ENCODE measurements at regions not wholly inside any gene's neighbourhood (a gene's known extent, or its start where the extent isn't known, plus 50 kb on each side); places are given as distances from the start of the nearest gene placed in this dataset.
"Not testable (repeated sequence)": the region's sequence is repeated elsewhere in the genome, so short reads cannot be mapped to it uniquely, and the experiment has no call there.

DNA sequence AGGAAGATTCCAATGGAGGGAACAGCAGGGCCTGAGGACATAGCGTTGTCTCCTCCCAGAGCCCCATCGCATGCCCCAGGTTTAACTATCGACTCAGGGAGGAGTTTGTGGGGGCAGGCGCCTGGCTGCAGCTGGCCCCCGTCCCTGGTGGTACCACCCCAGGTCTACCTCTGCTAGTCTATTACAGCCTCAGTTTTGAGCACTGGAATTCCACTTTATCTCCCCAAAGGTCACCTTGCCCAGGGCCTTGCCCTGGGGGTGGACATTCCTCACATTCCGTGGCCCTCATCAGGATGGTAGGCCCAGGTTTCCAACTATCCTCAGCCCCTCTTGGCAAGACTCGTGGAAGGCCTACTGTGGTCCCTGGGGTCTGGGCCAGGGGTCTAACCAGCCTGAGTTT lies 65.4 kb upstream of the SSBP3 start:
- no peaks in the 10 kb centered on the region for H3K9me3 ChIP-seq (ENCODE audit: control insufficient read depth in 1 of 2, low read length in 2 of 2)
- H3K36me3 ChIP-seq (ENCODE audit: control insufficient read depth in 1 of 2, insufficient read depth in 2 of 2, low read length in 2 of 2): no peaks in the 10 kb centered on the region
- H3K27me3 ChIP-seq (ENCODE audit: low read depth, low read length): peaks cover 6% of the 10 kb centered on the region
- no peak overlapping the region for H3K4me3 ChIP-seq (ENCODE audit: low read depth in 1 of 2, low read length in 2 of 2)
- H3K27ac ChIP-seq (ENCODE audit: low read length): no peak overlapping the region
- peaks cover 0 to 17% of the 10 kb centered on the region in 2 donors for H3K4me1 ChIP-seq (ENCODE audit: control insufficient read depth in 1 of 2, insufficient read depth in 2 of 2, low read length in 2 of 2)

- H3K36me3 ChIP-seq (ENCODE audit: control insufficient read depth in 1 of 2, insufficient read depth in 2 of 2, low read length in 2 of 2); H3K27ac ChIP-seq (ENCODE audit: low read length); H3K4me3 ChIP-seq (ENCODE audit: low read depth in 1 of 2, low read length in 2 of 2); H3K27me3 ChIP-seq (ENCODE audit: low read depth, low read length); H3K9me3 ChIP-seq (ENCODE audit: control insufficient read depth in 1 of 2, low read length in 2 of 2); H3K4me1 ChIP-seq (ENCODE audit: control insufficient read depth in 1 of 2, insufficient read depth in 2 of 2, low read length in 2 of 2): not testable (repeated sequence)
Observed at GRCh38 chr1:54469444-54469843, 63.2 kb upstream of the SSBP3 start.

- not testable (repeated sequence) for H3K27me3 ChIP-seq (ENCODE audit: low read depth, low read length); H3K36me3 ChIP-seq (ENCODE audit: control insufficient read depth in 1 of 2, insufficient read depth in 2 of 2, low read length in 2 of 2); H3K27ac ChIP-seq (ENCODE audit: low read length); H3K9me3 ChIP-seq (ENCODE audit: control insufficient read depth in 1 of 2, low read length in 2 of 2); H3K4me3 ChIP-seq (ENCODE audit: low read depth in 1 of 2, low read length in 2 of 2)
- peaks cover 7 to 16% of the 10 kb centered on the region in 2 donors for H3K4me1 ChIP-seq (ENCODE audit: control insufficient read depth in 1 of 2, insufficient read depth in 2 of 2, low read length in 2 of 2)
Observed at GRCh38 chr1:54468288-54469084, 62.3 kb upstream of the SSBP3 start.

DNA sequence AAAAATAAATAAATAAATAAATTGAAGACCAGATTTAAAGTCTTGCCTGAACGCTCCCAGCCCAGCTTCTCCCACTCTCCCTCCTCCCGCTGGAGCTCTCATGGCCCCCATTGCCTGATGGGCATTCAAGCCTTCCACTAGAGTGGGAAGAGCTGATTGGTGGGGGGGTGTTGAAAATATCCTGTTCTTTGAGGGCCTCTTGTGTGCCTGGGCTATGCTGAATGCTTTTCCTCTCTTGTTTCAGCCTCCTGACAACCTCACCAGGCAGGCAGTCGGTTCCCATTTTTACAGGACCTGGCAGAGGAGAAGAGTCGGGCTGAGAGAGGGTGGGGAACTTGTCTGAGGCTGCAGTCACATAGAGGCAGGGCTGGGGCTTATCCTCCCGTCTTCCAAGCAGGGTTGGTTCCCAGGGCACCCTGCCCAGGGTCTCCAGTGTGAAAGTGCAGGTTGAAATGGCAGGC lies 59.2 kb upstream of the SSBP3 start:
- Histone ChIP-seq H3K9me3 (ENCODE audit: control insufficient read depth in 1 of 2, low read length in 2 of 2) (no peaks in the 10 kb centered on the region), H3K27me3 (ENCODE audit: low read depth, low read length) (no peaks in the 10 kb centered on the region), H3K4me1 (ENCODE audit: control insufficient read depth in 1 of 2, insufficient read depth in 2 of 2, low read length in 2 of 2) (peaks cover 7 to 22% of the 10 kb centered on the region in 2 donors), H3K27ac (ENCODE audit: low read length) (no peak overlapping the region), H3K4me3 (ENCODE audit: low read depth in 1 of 2, low read length in 2 of 2) (no peak overlapping the region), H3K36me3 (ENCODE audit: control insufficient read depth in 1 of 2, insufficient read depth in 2 of 2, low read length in 2 of 2) (no peaks in the 10 kb centered on the region)

GRCh38 chr1:54464477-54465146 lies 58.4 kb upstream of the SSBP3 start:
- no peaks in the 10 kb centered on the region for H3K36me3 ChIP-seq (ENCODE audit: control insufficient read depth in 1 of 2, insufficient read depth in 2 of 2, low read length in 2 of 2)
- no peak overlapping the region for H3K4me3 ChIP-seq (ENCODE audit: low read depth in 1 of 2, low read length in 2 of 2)
- no peak overlapping the region for H3K27ac ChIP-seq (ENCODE audit: low read length)
- H3K27me3 ChIP-seq (ENCODE audit: low read depth, low read length): no peaks in the 10 kb centered on the region
- H3K4me1 ChIP-seq (ENCODE audit: control insufficient read depth in 1 of 2, insufficient read depth in 2 of 2, low read length in 2 of 2): peaks cover 7 to 22% of the 10 kb centered on the region in 2 donors
- H3K9me3 ChIP-seq (ENCODE audit: control insufficient read depth in 1 of 2, low read length in 2 of 2): no peaks in the 10 kb centered on the region

DNA sequence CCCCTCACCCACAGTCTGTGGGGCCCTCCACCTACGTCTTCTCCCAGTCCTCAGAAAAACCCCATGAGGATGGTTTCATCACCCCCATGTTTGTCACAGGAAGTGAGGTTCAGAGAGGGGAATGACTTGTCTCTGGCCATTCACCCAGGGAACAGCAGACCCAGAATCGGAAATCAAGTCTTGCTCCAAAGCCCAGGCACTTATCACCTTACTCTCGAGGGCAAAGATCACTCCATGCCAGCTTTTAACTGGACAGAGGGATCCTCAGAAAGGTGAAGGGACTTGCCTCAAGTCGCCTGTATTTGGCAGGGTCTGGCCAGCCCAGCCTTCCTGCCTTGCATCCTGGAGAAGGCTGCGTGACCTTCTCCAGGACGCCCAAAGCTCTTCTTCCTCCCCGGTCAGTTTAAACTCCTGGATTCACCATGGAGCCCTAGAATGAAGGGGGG lies 57.9 kb upstream of the SSBP3 start:
- Histone ChIP-seq H3K4me3 (ENCODE audit: low read depth in 1 of 2, low read length in 2 of 2) (no peak overlapping the region), H3K9me3 (ENCODE audit: control insufficient read depth in 1 of 2, low read length in 2 of 2) (no peaks in the 10 kb centered on the region), H3K27ac (ENCODE audit: low read length) (no peak overlapping the region), H3K27me3 (ENCODE audit: low read depth, low read length) (no peaks in the 10 kb centered on the region), H3K4me1 (ENCODE audit: control insufficient read depth in 1 of 2, insufficient read depth in 2 of 2, low read length in 2 of 2) (peaks cover 7 to 22% of the 10 kb centered on the region in 2 donors), H3K36me3 (ENCODE audit: control insufficient read depth in 1 of 2, insufficient read depth in 2 of 2, low read length in 2 of 2) (no peaks in the 10 kb centered on the region)

DNA sequence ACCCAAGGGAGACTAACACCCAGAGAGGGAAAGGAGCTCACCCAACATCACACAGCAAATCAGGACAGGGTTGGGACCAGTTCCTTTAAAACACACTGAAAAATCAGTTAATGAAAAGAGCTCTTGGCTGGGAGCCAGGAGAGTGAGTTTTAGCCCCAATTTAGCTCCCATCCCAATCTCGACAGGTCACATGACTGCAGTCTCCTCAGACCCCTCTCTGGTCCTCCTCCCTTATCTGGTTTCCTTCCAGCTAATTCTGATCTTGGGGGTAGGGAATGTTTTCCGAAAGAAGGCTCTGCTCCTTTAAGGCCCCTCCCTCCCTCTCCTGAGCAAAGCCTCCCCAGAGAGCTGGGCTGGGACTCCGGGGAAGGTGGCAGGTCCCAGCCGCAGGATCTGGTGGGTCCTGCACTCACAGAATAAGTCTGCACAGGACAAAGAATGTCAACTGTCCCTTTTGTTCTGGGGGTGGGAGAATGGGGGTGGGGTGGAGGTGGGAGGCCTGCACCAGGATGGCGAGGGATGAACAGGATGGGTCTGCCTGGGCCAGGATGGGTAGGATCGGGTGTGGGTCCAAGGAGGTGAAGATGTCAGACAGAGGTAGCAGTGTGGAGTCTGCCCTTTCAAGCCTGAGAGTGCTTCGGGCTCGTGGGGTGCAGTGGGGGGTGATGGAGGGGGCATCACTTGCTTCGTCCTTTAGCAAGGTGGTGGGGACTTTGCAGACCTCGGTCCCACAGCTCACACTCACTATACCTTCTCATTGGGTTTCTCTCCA lies 57.3 kb upstream of the SSBP3 start:
- no peaks in the 10 kb centered on the region for H3K36me3 ChIP-seq (ENCODE audit: control insufficient read depth in 1 of 2, insufficient read depth in 2 of 2, low read length in 2 of 2)
- no peaks in the 10 kb centered on the region for H3K27me3 ChIP-seq (ENCODE audit: low read depth, low read length)
- peaks cover 7 to 22% of the 10 kb centered on the region in 2 donors for H3K4me1 ChIP-seq (ENCODE audit: control insufficient read depth in 1 of 2, insufficient read depth in 2 of 2, low read length in 2 of 2)
- H3K27ac ChIP-seq (ENCODE audit: low read length): no peak overlapping the region
- H3K9me3 ChIP-seq (ENCODE audit: control insufficient read depth in 1 of 2, low read length in 2 of 2): no peaks in the 10 kb centered on the region
- H3K4me3 ChIP-seq (ENCODE audit: low read depth in 1 of 2, low read length in 2 of 2): no peak overlapping the region

GRCh38 chr1:54462597-54463258 lies 56.5 kb upstream of the SSBP3 start:
- Histone ChIP-seq H3K36me3 (ENCODE audit: control insufficient read depth in 1 of 2, insufficient read depth in 2 of 2, low read length in 2 of 2) (no peaks in the 10 kb centered on the region), H3K27me3 (ENCODE audit: low read depth, low read length) (no peaks in the 10 kb centered on the region), H3K4me3 (ENCODE audit: low read depth in 1 of 2, low read length in 2 of 2) (no peak overlapping the region), H3K4me1 (ENCODE audit: control insufficient read depth in 1 of 2, insufficient read depth in 2 of 2, low read length in 2 of 2) (peaks cover 7 to 22% of the 10 kb centered on the region in 2 donors), H3K9me3 (ENCODE audit: control insufficient read depth in 1 of 2, low read length in 2 of 2) (no peaks in the 10 kb centered on the region), H3K27ac (ENCODE audit: low read length) (no peak overlapping the region)

DNA sequence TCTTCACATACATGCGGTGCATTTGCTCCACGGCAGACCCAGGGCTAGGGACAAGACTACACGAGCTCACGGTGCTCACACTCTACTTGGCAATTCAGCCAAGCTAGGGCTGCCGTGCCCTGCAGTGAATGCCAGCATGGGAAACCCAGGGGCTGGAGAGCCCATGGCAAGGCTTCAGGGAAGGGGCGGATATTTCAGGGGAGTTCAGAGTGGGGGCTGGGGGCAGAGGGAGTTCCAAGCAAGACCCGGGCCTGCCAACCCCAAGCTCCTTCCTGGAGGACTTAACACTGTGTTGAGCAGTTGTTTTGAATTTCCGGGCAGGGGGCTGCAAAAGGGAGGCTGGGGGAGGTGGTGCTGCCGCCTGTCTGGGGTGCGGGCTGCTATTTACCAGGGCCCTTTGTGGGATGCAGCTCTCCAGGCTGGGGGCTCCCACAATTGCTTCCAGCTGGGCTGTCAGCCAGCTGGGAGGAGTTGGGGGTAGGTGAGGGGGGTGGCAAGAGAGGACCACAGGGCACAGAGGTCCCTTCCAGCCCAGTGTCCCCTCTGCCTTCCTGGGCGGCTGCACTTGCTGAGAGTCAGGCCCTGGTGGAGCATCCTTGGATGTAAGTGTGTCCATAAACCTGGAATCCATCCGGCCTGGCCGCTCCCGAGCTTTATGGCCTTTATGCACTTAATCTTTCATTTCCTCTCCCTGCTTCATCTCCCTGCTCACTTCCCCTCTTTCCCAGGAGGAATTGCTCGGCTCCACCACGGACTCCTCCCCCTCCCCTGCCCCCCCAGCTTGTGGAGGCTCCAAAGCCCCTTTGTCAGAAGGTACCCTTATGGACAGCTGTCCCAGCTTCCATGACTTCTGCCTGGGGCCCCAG lies 55.8 kb upstream of the SSBP3 start:
- no peaks in the 10 kb centered on the region for H3K27me3 ChIP-seq (ENCODE audit: low read depth, low read length)

DNA sequence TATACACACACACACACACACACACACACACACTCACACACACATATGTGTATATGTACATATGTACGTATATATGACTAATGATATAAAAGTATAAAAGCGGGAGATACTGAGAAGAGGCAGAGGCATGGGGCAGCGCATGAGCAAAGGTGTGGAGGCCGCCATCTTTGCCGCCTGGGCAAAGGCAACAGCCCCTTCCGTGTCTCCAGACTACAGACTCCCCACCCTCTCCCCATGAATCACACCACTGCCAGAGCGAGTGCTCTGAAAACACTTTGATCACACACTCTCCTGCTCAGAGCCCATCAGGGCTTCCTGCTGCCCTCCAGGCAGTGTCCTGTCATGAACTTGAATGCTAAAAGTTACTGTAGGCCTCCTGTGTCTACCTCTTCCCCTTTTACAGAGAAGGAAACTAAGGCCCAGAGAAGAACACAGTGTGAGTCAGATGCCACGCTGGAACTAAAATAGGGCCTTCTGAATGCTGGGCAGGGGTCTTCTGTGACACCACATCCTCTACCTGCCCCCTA lies 54.7 kb upstream of the SSBP3 start:
- Histone ChIP-seq H3K27me3 (ENCODE audit: low read depth, low read length) (no peaks in the 10 kb centered on the region), H3K4me1 (ENCODE audit: control insufficient read depth in 1 of 2, insufficient read depth in 2 of 2, low read length in 2 of 2) (peaks cover 7 to 22% of the 10 kb centered on the region in 2 donors), H3K27ac (ENCODE audit: low read length) (no peak overlapping the region), H3K4me3 (ENCODE audit: low read depth in 1 of 2, low read length in 2 of 2) (no peak overlapping the region), H3K36me3 (ENCODE audit: control insufficient read depth in 1 of 2, insufficient read depth in 2 of 2, low read length in 2 of 2) (no peaks in the 10 kb centered on the region), H3K9me3 (ENCODE audit: control insufficient read depth in 1 of 2, low read length in 2 of 2) (no peaks in the 10 kb centered on the region)

More for the DNA sequence above, 55.8 kb upstream of the SSBP3 start:
- Histone ChIP-seq H3K4me1 (ENCODE audit: control insufficient read depth in 1 of 2, insufficient read depth in 2 of 2, low read length in 2 of 2) (peaks cover 7 to 22% of the 10 kb centered on the region in 2 donors), H3K9me3 (ENCODE audit: control insufficient read depth in 1 of 2, low read length in 2 of 2) (no peaks in the 10 kb centered on the region), H3K4me3 (ENCODE audit: low read depth in 1 of 2, low read length in 2 of 2) (no peak overlapping the region), H3K27ac (ENCODE audit: low read length) (no peak overlapping the region), H3K36me3 (ENCODE audit: control insufficient read depth in 1 of 2, insufficient read depth in 2 of 2, low read length in 2 of 2) (no peaks in the 10 kb centered on the region)

Data from muscle layer of duodenum (tissue), 2 donors.